Stimulated activated memory B cell treated with anti-CD40 and anti-IgM and Interleukin-4, amounts not matched to agents 10 μg/mL and 1 μg/mL and 100 μg/mL, for 72 hours (primary cell): ENCODE measurements at regions not wholly inside any gene's neighbourhood (a gene's known extent, or its start where the extent isn't known, plus 50 kb on each side); places are given as distances from the start of the nearest gene placed in this dataset.

Experiments
- ATAC-seq: fragments of 150-1000 bp; cut with Tn5 transposase; 2 replicates; pipeline ENCODE4 v1.10.0; 2021
- H3K27ac Mint-ChIP-seq: one replicate; pipeline ENCODE4 v1.8.0; 2022; ENCODE audit warnings: mild to moderate bottlenecking, mixed read lengths
- H3K27me3 Mint-ChIP-seq: one replicate; pipeline ENCODE4 v1.8.0; 2022; ENCODE audit warnings: mixed read lengths
- H3K36me3 Mint-ChIP-seq: one replicate; pipeline ENCODE4 v1.8.0; 2022; ENCODE audit warnings: mixed read lengths
- H3K4me1 Mint-ChIP-seq: one replicate; pipeline ENCODE4 v1.8.0; 2022; ENCODE audit warnings: mixed read lengths
- H3K4me3 Mint-ChIP-seq: one replicate; pipeline ENCODE4 v1.8.0; 2022; ENCODE audit warnings: mild to moderate bottlenecking, moderate library complexity, mixed read lengths
- H3K9me3 Mint-ChIP-seq: one replicate; pipeline ENCODE4 v1.8.0; 2022; ENCODE audit warnings: mixed read lengths

- no peak for ATAC-seq
- H3K4me1 Mint-ChIP-seq: no peaks in the 10 kb centered on the region
- no peak overlapping the region for H3K4me3 Mint-ChIP-seq
- H3K27me3 Mint-ChIP-seq: no peaks in the 10 kb centered on the region
- H3K36me3 Mint-ChIP-seq: no peaks in the 10 kb centered on the region
- H3K27ac Mint-ChIP-seq: no peak overlapping the region
- peaks cover 9% of the 10 kb centered on the region for H3K9me3 Mint-ChIP-seq
These were observed 122.6 kb upstream of the PTER start for GRCh38 chr10:16314259-16314658.

GRCh38 chr10:16316733-16317390 is 119.9 kb upstream of the PTER start:
- no peak overlapping the region for H3K4me3 Mint-ChIP-seq
- no peaks in the 10 kb centered on the region for H3K9me3 Mint-ChIP-seq
- no peak overlapping the region for H3K27ac Mint-ChIP-seq
- H3K4me1 Mint-ChIP-seq: no peaks in the 10 kb centered on the region
- no peaks in the 10 kb centered on the region for H3K27me3 Mint-ChIP-seq
- no peak for ATAC-seq
- no peaks in the 10 kb centered on the region for H3K36me3 Mint-ChIP-seq

GRCh38 chr10:16341637-16342036 is 95.2 kb upstream of the PTER start:
- no peaks in the 10 kb centered on the region for H3K36me3 Mint-ChIP-seq

GRCh38 chr10:16348891-16349290 is 87.9 kb upstream of the PTER start:
- peaks cover 3% of the 10 kb centered on the region for H3K9me3 Mint-ChIP-seq
- H3K27ac Mint-ChIP-seq: no peak overlapping the region
- no peaks in the 10 kb centered on the region for H3K27me3 Mint-ChIP-seq
- no peak overlapping the region for H3K4me3 Mint-ChIP-seq
- no peaks in the 10 kb centered on the region for H3K36me3 Mint-ChIP-seq
- H3K4me1 Mint-ChIP-seq: no peaks in the 10 kb centered on the region
- ATAC-seq: no peak

More at GRCh38 chr10:16341637-16342036, 95.2 kb upstream of the PTER start:
- Mint-ChIP-seq H3K4me1 (no peaks in the 10 kb centered on the region), H3K9me3 (no peaks in the 10 kb centered on the region), H3K27me3 (no peaks in the 10 kb centered on the region), H3K4me3 (no peak overlapping the region), H3K27ac (no peak overlapping the region)
- ATAC-seq: no peak

GRCh38 chr10:16352146-16352545 is 84.7 kb upstream of the PTER start:
- Mint-ChIP-seq H3K9me3 (peaks cover 3% of the 10 kb centered on the region), H3K27ac (no peak overlapping the region), H3K4me3 (no peak overlapping the region), H3K4me1 (no peaks in the 10 kb centered on the region), H3K36me3 (no peaks in the 10 kb centered on the region), H3K27me3 (no peaks in the 10 kb centered on the region)
- no peak for ATAC-seq

- no peak for ATAC-seq
- H3K4me1 Mint-ChIP-seq: no peaks in the 10 kb centered on the region
- no peaks in the 10 kb centered on the region for H3K9me3 Mint-ChIP-seq
- no peaks in the 10 kb centered on the region for H3K36me3 Mint-ChIP-seq
- H3K27ac Mint-ChIP-seq: no peak overlapping the region
- H3K27me3 Mint-ChIP-seq: no peaks in the 10 kb centered on the region
- H3K4me3 Mint-ChIP-seq: no peak overlapping the region
These were observed 76.8 kb upstream of the PTER start for GRCh38 chr10:16360001-16360400.

GRCh38 chr10:16360425-16360824 is 76.4 kb upstream of the PTER start:
- H3K4me3 Mint-ChIP-seq: no peak overlapping the region
- H3K4me1 Mint-ChIP-seq: no peaks in the 10 kb centered on the region
- H3K27ac Mint-ChIP-seq: no peak overlapping the region
- H3K36me3 Mint-ChIP-seq: no peaks in the 10 kb centered on the region
- no peak for ATAC-seq
- no peaks in the 10 kb centered on the region for H3K9me3 Mint-ChIP-seq
- no peaks in the 10 kb centered on the region for H3K27me3 Mint-ChIP-seq

GRCh38 chr10:16361086-16361485 is 75.7 kb upstream of the PTER start:
- Mint-ChIP-seq H3K9me3 (no peaks in the 10 kb centered on the region), H3K4me3 (no peak overlapping the region), H3K36me3 (no peaks in the 10 kb centered on the region), H3K4me1 (no peaks in the 10 kb centered on the region), H3K27me3 (no peaks in the 10 kb centered on the region), H3K27ac (no peak overlapping the region)
- no peak for ATAC-seq

GRCh38 chr10:16363741-16364140 is 73.1 kb upstream of the PTER start:
- H3K27ac Mint-ChIP-seq: no peak overlapping the region
- H3K27me3 Mint-ChIP-seq: peaks cover 8% of the 10 kb centered on the region
- no peak for ATAC-seq
- H3K4me1 Mint-ChIP-seq: no peaks in the 10 kb centered on the region
- H3K9me3 Mint-ChIP-seq: no peaks in the 10 kb centered on the region
- H3K36me3 Mint-ChIP-seq: no peaks in the 10 kb centered on the region
- no peak overlapping the region for H3K4me3 Mint-ChIP-seq

GRCh38 chr10:16367621-16368292 is 69.1 kb upstream of the PTER start:
- no peaks in the 10 kb centered on the region for H3K36me3 Mint-ChIP-seq
- no peaks in the 10 kb centered on the region for H3K9me3 Mint-ChIP-seq
- ATAC-seq: no peak
- H3K27ac Mint-ChIP-seq: no peak overlapping the region
- peaks cover 9% of the 10 kb centered on the region for H3K27me3 Mint-ChIP-seq
- no peak overlapping the region for H3K4me3 Mint-ChIP-seq
- no peaks in the 10 kb centered on the region for H3K4me1 Mint-ChIP-seq

GRCh38 chr10:16381083-16381482 is 55.7 kb upstream of the PTER start:
- H3K27ac Mint-ChIP-seq: no peak overlapping the region
- H3K4me3 Mint-ChIP-seq: no peak overlapping the region
- H3K9me3 Mint-ChIP-seq: no peaks in the 10 kb centered on the region
- ATAC-seq: peak; percentile 28
- no peaks in the 10 kb centered on the region for H3K36me3 Mint-ChIP-seq
- no peaks in the 10 kb centered on the region for H3K4me1 Mint-ChIP-seq
- H3K27me3 Mint-ChIP-seq: no peaks in the 10 kb centered on the region

GRCh38 chr10:16384021-16384420 is 52.8 kb upstream of the PTER start:
- H3K27ac Mint-ChIP-seq: no peak overlapping the region
- no peak for ATAC-seq
- H3K4me1 Mint-ChIP-seq: no peaks in the 10 kb centered on the region
- H3K36me3 Mint-ChIP-seq: no peaks in the 10 kb centered on the region
- H3K4me3 Mint-ChIP-seq: no peak overlapping the region
- no peaks in the 10 kb centered on the region for H3K9me3 Mint-ChIP-seq
- no peaks in the 10 kb centered on the region for H3K27me3 Mint-ChIP-seq

GRCh38 chr10:16386855-16387254 is 50.0 kb upstream of the PTER start:
- Mint-ChIP-seq H3K36me3 (no peaks in the 10 kb centered on the region), H3K9me3 (no peaks in the 10 kb centered on the region), H3K4me1 (no peaks in the 10 kb centered on the region), H3K27me3 (no peaks in the 10 kb centered on the region), H3K4me3 (no peak overlapping the region), H3K27ac (no peak overlapping the region)
- no peak for ATAC-seq
